GM21528 (cell line): ENCODE measurements at regions not wholly inside any gene's neighbourhood (a gene's known extent, or its start where the extent isn't known, plus 50 kb on each side); places are given as distances from the start of the nearest gene placed in this dataset.

Experiments
- ATAC-seq: cut with Tn5 transposase; IDR thresholded peaks from one replicate; pipeline ENCODE4 v1.9.1; 2021; ENCODE audit warnings: mild to moderate bottlenecking, moderate library complexity; ENCODE audit not compliant: unreplicated experiment, low FRiP score

DNA sequence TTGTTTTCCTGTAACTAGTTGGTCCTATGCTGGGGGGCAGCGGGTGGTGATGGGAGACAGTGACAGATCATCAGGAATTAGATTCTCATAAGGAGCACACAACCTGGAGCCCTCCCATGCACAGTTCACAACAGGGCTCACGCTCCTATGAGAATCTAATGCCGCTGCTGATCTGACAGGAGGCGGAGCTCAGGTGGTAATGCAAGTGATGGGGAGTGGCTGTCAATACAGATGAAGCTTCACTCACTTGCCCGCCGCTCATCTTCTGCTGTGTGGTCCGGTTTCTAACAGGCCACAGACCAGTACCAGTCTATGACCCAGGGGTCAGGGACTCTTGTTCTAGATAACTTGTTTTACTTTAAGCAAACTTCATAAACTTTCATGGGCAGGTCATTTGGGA, 205.3 kb upstream of the SLC14A2 start:
- ATAC-seq: no peak

GRCh38 chr18:45412577-45412976, 202.7 kb upstream of the SLC14A2 start:
- ATAC-seq: no peak

DNA sequence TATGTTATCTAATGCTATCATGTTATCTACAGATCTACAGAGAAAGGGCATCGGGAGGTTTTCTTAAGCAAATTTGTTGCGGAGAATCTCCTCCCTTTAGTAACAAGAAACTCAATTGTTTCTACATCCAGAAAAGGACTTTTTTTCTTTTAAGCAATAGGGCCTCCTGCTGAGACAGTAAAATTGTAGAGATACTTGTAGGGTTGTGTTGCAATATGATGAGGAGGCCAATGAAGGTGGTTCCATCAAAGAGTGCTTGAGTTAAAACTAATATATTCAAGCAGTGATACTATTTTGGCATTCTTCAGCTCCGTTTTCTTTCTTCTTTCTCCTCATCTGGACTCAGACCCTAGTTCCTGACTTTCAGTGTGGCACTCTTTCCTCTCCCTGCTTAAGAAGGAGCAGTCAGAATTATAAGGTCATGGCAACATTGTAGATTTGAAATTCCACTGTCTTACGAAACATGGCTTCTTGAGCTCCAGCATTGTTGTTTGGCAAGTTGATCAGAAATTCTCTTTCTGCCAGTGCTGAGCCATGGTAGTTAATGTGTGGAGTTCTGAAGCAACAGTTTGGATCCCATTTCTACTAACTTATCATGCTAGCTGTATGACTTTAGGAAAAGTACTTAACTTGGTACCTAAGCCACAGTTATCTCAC, 202.0 kb upstream of the SLC14A2 start:
- ATAC-seq: no peak

DNA sequence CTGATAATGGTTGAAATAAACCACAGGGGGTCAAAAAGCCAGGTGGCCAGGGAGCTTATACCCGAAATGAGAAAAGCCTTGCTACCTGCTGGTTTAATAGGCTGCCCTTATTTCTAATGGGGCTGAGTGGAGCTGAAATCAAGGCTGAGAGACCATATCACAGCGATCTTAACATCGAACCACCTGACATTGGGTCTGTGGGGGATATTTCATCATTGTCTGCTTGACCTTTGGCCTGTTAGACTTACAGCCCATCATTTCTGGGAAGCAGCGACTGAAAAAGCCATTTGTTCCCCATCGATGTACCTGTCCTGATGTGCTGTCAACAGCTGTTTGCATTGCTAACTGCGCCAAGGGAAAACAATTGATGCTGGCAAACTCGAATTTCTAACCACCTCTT, 199.7 kb upstream of the SLC14A2 start:
- no peak for ATAC-seq

DNA sequence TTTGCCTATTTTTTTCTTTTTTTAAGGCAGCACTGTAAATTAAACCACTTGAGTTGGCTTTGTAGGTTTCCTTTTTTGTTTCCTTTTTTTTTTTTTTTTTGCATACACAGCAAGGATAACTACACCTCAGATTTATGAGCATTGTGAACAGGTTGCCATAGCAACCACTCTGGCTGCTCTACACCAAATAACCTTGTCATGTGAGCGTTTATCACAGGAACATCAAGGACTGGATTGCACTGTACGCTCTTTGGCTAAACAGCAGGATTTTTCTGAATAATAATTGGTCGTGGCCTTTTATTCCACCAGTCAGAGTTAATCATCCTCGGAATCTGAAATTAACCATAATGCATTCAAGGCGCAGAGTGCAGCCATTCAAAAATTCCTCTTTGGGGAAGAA, 199.1 kb upstream of the SLC14A2 start:
- ATAC-seq: no peak

DNA sequence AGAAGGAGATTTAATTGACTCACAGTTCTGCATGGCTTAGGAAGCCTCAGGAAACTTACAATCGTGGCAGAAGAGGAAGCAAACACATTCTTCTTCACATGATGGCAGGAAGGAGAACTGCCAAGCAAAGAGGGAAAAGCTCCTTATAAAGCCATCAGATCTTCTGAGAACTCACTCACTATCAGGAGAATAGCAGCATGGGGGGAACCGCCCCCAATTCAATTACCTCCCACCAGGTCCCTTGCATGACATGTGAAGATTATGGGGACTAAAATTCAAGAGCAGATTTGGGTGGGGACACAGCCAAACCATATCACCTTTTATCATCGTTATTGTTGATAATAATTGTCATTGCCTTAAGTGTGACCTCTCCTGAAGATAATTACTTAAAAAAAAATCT, 197.9 kb upstream of the SLC14A2 start:
- no peak for ATAC-seq

DNA sequence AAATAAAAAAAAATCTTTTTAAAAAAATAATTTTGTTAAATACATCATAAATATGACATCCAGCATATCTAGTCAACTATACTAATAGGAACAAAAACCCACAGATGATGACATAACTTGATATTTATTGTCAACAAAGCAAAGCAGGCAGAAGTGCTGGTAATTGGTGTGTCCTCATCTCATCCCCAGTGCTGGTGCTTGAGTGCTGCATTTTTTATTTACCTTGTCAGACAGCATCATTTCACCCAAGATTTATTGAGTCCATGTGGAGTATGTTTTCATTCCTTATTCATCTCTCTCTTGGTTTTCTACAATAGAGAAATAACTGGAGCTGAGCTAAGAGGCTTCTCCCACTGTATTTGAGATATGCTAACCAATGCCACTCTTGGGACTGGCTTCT, 191.6 kb upstream of the SLC14A2 start:
- no peak for ATAC-seq

- no peak for ATAC-seq
These were observed 185.2 kb upstream of the SLC14A2 start for GRCh38 chr18:45430041-45430440.

DNA sequence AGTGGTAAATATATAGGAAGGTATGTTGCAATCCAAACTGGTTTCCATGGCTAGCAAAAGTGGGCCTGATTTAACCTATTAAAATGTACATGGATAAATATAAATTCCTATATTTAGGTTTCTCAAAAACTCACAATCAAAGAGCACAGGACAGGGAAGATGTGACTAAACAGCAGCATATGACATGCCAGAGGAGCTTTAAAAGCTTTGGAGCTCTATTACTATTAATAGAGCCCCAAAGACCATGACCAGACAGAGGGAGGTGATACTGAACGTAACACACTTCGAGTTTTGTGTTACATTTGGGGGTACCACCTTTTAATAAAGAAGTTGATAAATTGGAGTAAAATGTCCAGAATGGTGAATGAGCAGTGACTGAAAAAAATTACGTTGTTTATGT, 179.5 kb upstream of the SLC14A2 start:
- no peak for ATAC-seq

DNA sequence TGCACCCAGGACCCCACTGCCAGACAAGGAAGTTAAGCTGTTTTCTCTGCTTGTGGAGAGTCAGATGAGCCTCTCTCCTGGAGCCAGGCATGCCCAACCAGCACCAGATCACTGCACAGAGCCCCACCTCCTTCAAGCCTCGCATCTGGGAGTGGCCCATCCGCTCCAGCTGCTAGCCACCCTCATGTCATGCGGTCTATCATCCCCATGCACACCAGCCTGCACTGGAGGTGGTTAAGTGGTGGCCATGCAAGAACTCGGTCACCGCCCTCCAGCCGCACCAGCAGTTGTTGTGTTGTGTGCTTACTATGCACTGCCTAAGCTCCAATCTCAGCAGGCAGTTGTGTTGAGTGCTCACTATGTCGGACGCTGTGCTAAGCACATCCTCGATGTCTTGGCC, 177.9 kb upstream of the SLC14A2 start:
- ATAC-seq: no peak

DNA sequence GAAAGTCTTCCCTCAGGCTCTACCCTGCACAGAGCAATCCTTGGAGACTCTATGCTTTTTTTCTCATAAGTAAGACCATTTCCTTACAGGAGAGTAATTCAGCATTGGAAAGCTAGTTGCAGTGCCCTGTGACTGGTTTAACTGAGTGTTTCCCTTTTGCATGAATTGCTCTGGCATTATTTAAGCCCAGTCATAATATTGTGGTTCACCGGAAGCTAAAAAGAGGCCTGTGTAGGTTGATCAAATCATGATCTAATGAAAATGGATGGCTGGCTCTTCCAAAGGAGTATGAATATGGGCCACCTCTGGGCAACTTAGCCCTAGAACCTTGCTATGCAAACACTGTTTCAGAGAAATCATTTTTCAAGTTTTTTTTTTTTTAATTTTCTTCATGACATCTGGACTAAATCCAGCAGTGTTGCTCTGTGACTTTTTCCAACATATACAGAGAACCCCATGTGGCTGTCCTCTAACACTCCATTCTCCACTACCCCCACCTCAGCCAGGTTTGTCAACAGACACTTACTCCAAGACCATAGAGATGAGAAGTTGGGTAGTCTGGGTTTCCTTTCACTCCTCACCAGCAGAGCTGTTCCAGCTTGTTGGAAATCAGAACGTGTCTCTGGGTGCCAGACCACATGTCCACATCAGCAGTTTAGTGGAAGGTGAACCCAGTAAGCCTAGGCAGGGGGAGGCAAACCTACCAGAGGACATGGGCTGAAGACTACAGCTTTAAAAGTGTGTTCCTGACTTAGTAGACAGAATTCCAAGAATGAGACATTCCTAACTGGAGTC, 175.2 kb upstream of the SLC14A2 start:
- ATAC-seq: no peak

- ATAC-seq: no peak
These were observed 174.0 kb upstream of the SLC14A2 start for GRCh38 chr18:45441110-45441847.

- ATAC-seq: no peak
These were observed 171.2 kb upstream of the SLC14A2 start for GRCh38 chr18:45444040-45444439.

- ATAC-seq: no peak
These were observed 167.7 kb upstream of the SLC14A2 start for GRCh38 chr18:45447355-45448265.

DNA sequence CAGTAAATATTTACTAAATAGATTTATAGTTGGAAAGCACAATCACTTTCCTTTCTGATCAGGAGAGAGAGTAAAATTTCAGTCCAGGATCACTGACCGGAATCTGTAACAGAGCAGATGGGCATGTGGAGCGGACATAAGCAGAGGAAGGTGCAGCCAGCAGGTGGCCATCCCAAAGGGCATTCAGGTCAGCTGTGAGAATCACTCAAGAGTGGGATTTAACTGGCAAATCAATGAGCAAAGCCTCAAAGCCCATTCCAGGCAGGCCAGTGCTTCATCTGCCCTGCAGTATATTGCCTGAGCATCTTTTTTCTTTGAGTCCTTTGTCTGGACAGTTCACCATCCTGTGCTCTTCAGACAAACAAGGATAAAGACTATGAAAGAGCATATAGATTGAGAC, 166.4 kb upstream of the SLC14A2 start:
- ATAC-seq: no peak

GRCh38 chr18:45449418-45450227, 165.7 kb upstream of the SLC14A2 start:
- ATAC-seq: no peak

- ATAC-seq: no peak
These were observed 158.9 kb upstream of the SLC14A2 start for GRCh38 chr18:45456090-45457021.

GRCh38 chr18:45458033-45458432, 157.2 kb upstream of the SLC14A2 start:
- no peak for ATAC-seq

DNA sequence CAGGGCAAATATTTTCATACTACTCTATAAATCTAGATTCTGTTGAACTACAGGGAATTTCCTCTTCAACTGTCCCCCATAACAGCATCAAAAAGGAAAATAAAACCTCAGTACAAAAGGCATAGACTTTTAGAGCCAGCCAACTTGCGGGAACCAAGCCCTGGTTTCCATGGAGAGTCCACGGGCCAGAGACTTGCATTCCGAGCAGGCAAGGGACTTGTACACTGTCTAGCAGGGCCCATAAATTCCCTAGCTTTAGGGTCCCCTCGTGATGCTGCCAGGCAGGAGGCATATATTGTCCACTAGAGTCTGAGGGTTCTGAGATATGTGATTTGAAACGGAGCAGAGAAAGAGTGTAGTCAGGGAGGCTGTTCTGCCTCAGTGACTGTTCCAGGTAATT, 153.1 kb upstream of the SLC14A2 start:
- no peak for ATAC-seq
